HEK293 (cell line): ENCODE measurements at regions not wholly inside any gene's neighbourhood (a gene's known extent, or its start where the extent isn't known, plus 50 kb on each side); places are given as distances from the start of the nearest gene placed in this dataset.

Experiments used
- CTCF ChIP-seq: fragments of 450-650 bp; formaldehyde crosslinking; IDR thresholded peaks from 2 replicates; pipeline ENCODE4 v1.5.1; 2016; ENCODE audit warnings: missing biosample characterization, missing genetic modification characterization
- SCRT1 ChIP-seq: fragments of 450-650 bp; formaldehyde crosslinking; IDR thresholded peaks from 2 replicates; pipeline ENCODE4 v1.5.1; 2016; ENCODE audit warnings: missing biosample characterization, missing genetic modification characterization, borderline replicate concordance
- ZBTB48 ChIP-seq: fragments of 450-650 bp; formaldehyde crosslinking; IDR thresholded peaks from 2 replicates; pipeline ENCODE4 v1.5.1; 2016; ENCODE audit warnings: missing biosample characterization, missing genetic modification characterization
- ZBTB6 ChIP-seq: fragments of 450-650 bp; formaldehyde crosslinking; IDR thresholded peaks from 2 replicates; pipeline ENCODE4 v1.5.1; 2017; ENCODE audit warnings: missing biosample characterization, missing genetic modification characterization
- ZNF121 ChIP-seq: fragments of 450-650 bp; formaldehyde crosslinking; IDR thresholded peaks from 2 replicates; pipeline ENCODE4 v1.5.1; 2016; ENCODE audit warnings: missing biosample characterization, missing genetic modification characterization
- ZNF155 ChIP-seq: fragments of 450-650 bp; formaldehyde crosslinking; IDR thresholded peaks from 2 replicates; pipeline ENCODE4 v1.5.1; 2016; ENCODE audit warnings: missing biosample characterization, missing genetic modification characterization
- ZNF274 ChIP-seq, 2 experiments: fragments of 200-500 bp in 1 of 2; fragments of 450-650 bp in 1 of 2; sonication (Bioruptor generic) in 1 of 2; formaldehyde crosslinking in 1 of 2; IDR thresholded peaks; 2 replicates each; pipeline versions ENCODE4 v1.5.1 to v1.6.1; 2014 to 2016; ENCODE audit warnings: borderline replicate concordance in 1 of 2, inconsistent platforms in 1 of 2, low read length in 1 of 2, missing biosample characterization in 1 of 2, missing genetic modification characterization in 1 of 2
- ZNF792 ChIP-seq: fragments of 450-650 bp; formaldehyde crosslinking; IDR thresholded peaks from 2 replicates; pipeline ENCODE4 v1.5.1; 2016; ENCODE audit warnings: missing biosample characterization, missing genetic modification characterization
- ZSCAN16 ChIP-seq: fragments of 450-650 bp; formaldehyde crosslinking; IDR thresholded peaks from 2 replicates; pipeline ENCODE4 v1.5.1; 2016; ENCODE audit warnings: missing biosample characterization, missing genetic modification characterization
- TF ChIP-seq, protein P1 (sequence below): fragments of 450-650 bp; formaldehyde crosslinking; IDR thresholded peaks from 2 replicates; pipeline ENCODE4 v1.5.1; 2017; ENCODE audit warnings: missing biosample characterization, missing genetic modification characterization
- TF ChIP-seq, protein P2 (sequence below): fragments of 450-650 bp; formaldehyde crosslinking; IDR thresholded peaks from 2 replicates; pipeline ENCODE4 v1.5.1; 2016; ENCODE audit warnings: missing biosample characterization, missing genetic modification characterization

DNA sequence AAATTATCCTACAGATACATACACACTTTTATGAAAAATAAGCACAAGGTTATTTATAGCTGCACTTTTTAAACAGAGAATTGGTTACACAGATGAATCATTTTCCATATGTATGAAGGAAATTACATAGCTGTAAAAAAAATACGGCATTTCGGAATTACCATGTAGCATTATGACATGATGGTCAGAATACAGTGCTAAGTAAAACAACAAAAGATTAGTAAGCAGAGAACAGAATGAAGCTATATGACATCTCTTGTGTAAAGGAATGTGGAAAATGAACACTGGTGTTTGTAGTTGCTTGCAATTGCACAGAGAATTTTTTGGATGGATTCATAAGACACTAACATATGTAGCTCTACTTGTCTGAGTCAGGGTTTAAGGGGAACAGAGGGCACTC is 1222.0 kb upstream of the PRKX start:
- TF ChIP-seq ZNF155 (tag by site-specific recombination) = no peak
- no peak for TF ChIP-seq ZNF792 (tag by site-specific recombination)
- TF ChIP-seq ZNF274 (IDR thresholded peaks at IDR 0.05; ENCODE audit: low read length) = no peak
- TF ChIP-seq ZNF274 (tag by site-specific recombination; IDR thresholded peaks at IDR 0.05; ENCODE audit: borderline replicate concordance) = no peak
- no peak for TF ChIP-seq ZBTB48 (tag by site-specific recombination)
- TF ChIP-seq, protein P1, sequence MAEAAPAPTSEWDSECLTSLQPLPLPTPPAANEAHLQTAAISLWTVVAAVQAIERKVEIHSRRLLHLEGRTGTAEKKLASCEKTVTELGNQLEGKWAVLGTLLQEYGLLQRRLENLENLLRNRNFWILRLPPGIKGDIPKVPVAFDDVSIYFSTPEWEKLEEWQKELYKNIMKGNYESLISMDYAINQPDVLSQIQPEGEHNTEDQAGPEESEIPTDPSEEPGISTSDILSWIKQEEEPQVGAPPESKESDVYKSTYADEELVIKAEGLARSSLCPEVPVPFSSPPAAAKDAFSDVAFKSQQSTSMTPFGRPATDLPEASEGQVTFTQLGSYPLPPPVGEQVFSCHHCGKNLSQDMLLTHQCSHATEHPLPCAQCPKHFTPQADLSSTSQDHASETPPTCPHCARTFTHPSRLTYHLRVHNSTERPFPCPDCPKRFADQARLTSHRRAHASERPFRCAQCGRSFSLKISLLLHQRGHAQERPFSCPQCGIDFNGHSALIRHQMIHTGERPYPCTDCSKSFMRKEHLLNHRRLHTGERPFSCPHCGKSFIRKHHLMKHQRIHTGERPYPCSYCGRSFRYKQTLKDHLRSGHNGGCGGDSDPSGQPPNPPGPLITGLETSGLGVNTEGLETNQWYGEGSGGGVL = no peak
- TF ChIP-seq ZBTB6 (tag by site-specific recombination) = no peak
- TF ChIP-seq ZSCAN16 (tag by site-specific recombination) = no peak
- TF ChIP-seq SCRT1 (tag by site-specific recombination) = no peak
- TF ChIP-seq ZNF121 (tag by site-specific recombination) = no peak
- TF ChIP-seq, protein P2, sequence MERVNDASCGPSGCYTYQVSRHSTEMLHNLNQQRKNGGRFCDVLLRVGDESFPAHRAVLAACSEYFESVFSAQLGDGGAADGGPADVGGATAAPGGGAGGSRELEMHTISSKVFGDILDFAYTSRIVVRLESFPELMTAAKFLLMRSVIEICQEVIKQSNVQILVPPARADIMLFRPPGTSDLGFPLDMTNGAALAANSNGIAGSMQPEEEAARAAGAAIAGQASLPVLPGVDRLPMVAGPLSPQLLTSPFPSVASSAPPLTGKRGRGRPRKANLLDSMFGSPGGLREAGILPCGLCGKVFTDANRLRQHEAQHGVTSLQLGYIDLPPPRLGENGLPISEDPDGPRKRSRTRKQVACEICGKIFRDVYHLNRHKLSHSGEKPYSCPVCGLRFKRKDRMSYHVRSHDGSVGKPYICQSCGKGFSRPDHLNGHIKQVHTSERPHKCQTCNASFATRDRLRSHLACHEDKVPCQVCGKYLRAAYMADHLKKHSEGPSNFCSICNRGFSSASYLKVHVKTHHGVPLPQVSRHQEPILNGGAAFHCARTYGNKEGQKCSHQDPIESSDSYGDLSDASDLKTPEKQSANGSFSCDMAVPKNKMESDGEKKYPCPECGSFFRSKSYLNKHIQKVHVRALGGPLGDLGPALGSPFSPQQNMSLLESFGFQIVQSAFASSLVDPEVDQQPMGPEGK = no peak
- TF ChIP-seq CTCF (tag by site-specific recombination) = no peak
